Transverse colon (tissue), 4 donors: ENCODE measurements at regions not wholly inside any gene's neighbourhood (a gene's known extent, or its start where the extent isn't known, plus 50 kb on each side); places are given as distances from the start of the nearest gene placed in this dataset.

Experiments used
- DNase-seq: peaks from one replicate; pipeline ENCODE4 v3.0.0-alpha.2; 2019
- H3K27ac ChIP-seq, 4 donors: fragments of 200-600 bp; sonication (generic); 2 replicates each; pipeline ENCODE4 v1.5.1; 2016 to 2018; ENCODE audit warnings: inconsistent platforms in 4 of 4
- H3K27me3 ChIP-seq: fragments of 200-600 bp; sonication (generic); 2 replicates; pipeline ENCODE4 v1.5.1; 2017; ENCODE audit warnings: inconsistent platforms
- H3K36me3 ChIP-seq, 4 donors: fragments of 200-600 bp; sonication (generic); 2 replicates each; pipeline ENCODE4 v1.5.1; 2017 to 2019; ENCODE audit warnings: inconsistent platforms in 4 of 4
- H3K4me1 ChIP-seq, 4 donors: fragments of 200-600 bp; sonication (generic); 2 replicates each; pipeline ENCODE4 v1.5.1; 2017 to 2020; ENCODE audit warnings: inconsistent platforms in 4 of 4
- H3K4me3 ChIP-seq, 4 donors: fragments of 200-600 bp; sonication (generic); 1 replicate in 1 of 4; 2 replicates in 3 of 4; pipeline versions ENCODE4 v1.5.1 to v1.6.1; 2017 to 2019; ENCODE audit warnings: inconsistent platforms in 4 of 4
- H3K9me3 ChIP-seq, 2 donors: fragments of 200-600 bp; sonication (generic); 2 replicates each; pipeline ENCODE4 v1.5.1; 2017 to 2019; ENCODE audit warnings: inconsistent platforms in 2 of 2
- CTCF ChIP-seq, 5 experiments: fragments of 200-600 bp in 3 of 5; fragments of 450-650 bp in 2 of 5; sonication (generic) in 3 of 5; IDR thresholded peaks; 1 replicate in 2 of 5; 2 replicates in 3 of 5; pipeline ENCODE4 v1.5.1; 2016 to 2017; ENCODE audit warnings: antibody characterized with exemption in 5 of 5, inconsistent platforms in 3 of 5, mild to moderate bottlenecking in 2 of 5, moderate library complexity in 1 of 5
- EP300 ChIP-seq: sonication (generic); formaldehyde crosslinking; IDR thresholded peaks from one replicate; pipeline ENCODE4 v1.6.1; 2017; ENCODE audit warnings: antibody characterized with exemption, low read depth
- POLR2A ChIP-seq: fragments of 450-650 bp; IDR thresholded peaks from one replicate; pipeline ENCODE4 v1.6.1; 2016; ENCODE audit warnings: antibody characterized with exemption, mild to moderate bottlenecking, moderate library complexity
- POLR2AphosphoS5 ChIP-seq, 3 donors: sonication (generic); formaldehyde crosslinking; IDR thresholded peaks; one replicate each; pipeline ENCODE4 v1.6.1; 2016; ENCODE audit warnings: antibody characterized with exemption in 3 of 3
- WGBS, 2 donors: methylation state at CpG; one replicate each; pipeline ENCODE4 v1.1.5; 2018; ENCODE audit warnings: low coverage in 1 of 2; 5-methylcytosine and 5-hydroxymethylcytosine counted together
- in situ Hi-C, 4 donors: fragments of 200-750 bp; cut with MboI; loops; one replicate each; pipeline versions ENCODE4 v1.15.0 to v1.15.1; 2017; ENCODE audit warnings: low sequenced_read_pairs in 3 of 4, low pct_ligation_motif_present in 1 of 4, low pct_unique_long_range_greater_than_20kb in 1 of 4
- intact Hi-C: fragments of 100-400 bp; cut with DNase I; formaldehyde crosslinking; loops from one replicate; pipeline ENCODE4 v1.15.1; 2023; ENCODE audit warnings: low total_unique reads

- Histone ChIP-seq H3K9me3 (peaks cover 11 to 13% of the 10 kb centered on the region in 2 donors), H3K27ac (no peak overlapping the region), H3K4me1 (no peaks in the 10 kb centered on the region), H3K4me3 (no peak overlapping the region), H3K27me3 (peaks cover 38% of the 10 kb centered on the region), H3K36me3 (no peaks in the 10 kb centered on the region)
- intact Hi-C loops (no loop called here), in situ Hi-C loops (no loop called here)
- TF ChIP-seq CTCF (IDR thresholded peaks at IDR 0.05) (no peak), EP300 (no peak), POLR2A (no peak), POLR2AphosphoS5 (IDR thresholded peaks at IDR 0.05) (no peak)
- WGBS, 2 donors: 65 to 73% methylated on average over 9 of the region's 9 CpGs
- no peak for DNase-seq
Observed at GRCh38 chr22:47318041-47318737, 555.7 kb downstream of the TBC1D22A start.

- in situ Hi-C loops: no loop called here
- WGBS, 2 donors: 25 to 42% methylated on average over 4 to 7 of the region's 7 CpGs
- intact Hi-C loops: no loop called here
- H3K4me3 ChIP-seq: no peak overlapping the region
- no peak for DNase-seq
- H3K36me3 ChIP-seq: no peaks in the 10 kb centered on the region
- no peak overlapping the region for H3K27ac ChIP-seq
- no peak for TF ChIP-seq POLR2A
- no peak for TF ChIP-seq EP300
- TF ChIP-seq CTCF (IDR thresholded peaks at IDR 0.05): no peak
- TF ChIP-seq POLR2AphosphoS5 (IDR thresholded peaks at IDR 0.05): no peak
- H3K27me3 ChIP-seq: peaks cover 38% of the 10 kb centered on the region
- H3K9me3 ChIP-seq: peaks cover 3 to 9% of the 10 kb centered on the region in 2 donors
- no peaks in the 10 kb centered on the region for H3K4me1 ChIP-seq
Observed at GRCh38 chr22:47315862-47316419, 553.5 kb downstream of the TBC1D22A start.

GRCh38 chr22:47310601-47311000, 548.2 kb downstream of the TBC1D22A start:
- in situ Hi-C loops: no loop called here
- Histone ChIP-seq H3K9me3 (no peaks in the 10 kb centered on the region), H3K27me3 (peaks cover 7% of the 10 kb centered on the region), H3K27ac (no peak overlapping the region), H3K4me3 (no peak overlapping the region), H3K36me3 (no peaks in the 10 kb centered on the region), H3K4me1 (no peaks in the 10 kb centered on the region)
- intact Hi-C loops: no loop called here
- no peak for DNase-seq
- no peak for TF ChIP-seq POLR2A
- TF ChIP-seq CTCF (IDR thresholded peaks at IDR 0.05): no peak
- TF ChIP-seq POLR2AphosphoS5 (IDR thresholded peaks at IDR 0.05): no peak
- TF ChIP-seq EP300: no peak
- 65 to 71% methylated on average over 1 of the region's 1 CpG for WGBS, 2 donors

DNA sequence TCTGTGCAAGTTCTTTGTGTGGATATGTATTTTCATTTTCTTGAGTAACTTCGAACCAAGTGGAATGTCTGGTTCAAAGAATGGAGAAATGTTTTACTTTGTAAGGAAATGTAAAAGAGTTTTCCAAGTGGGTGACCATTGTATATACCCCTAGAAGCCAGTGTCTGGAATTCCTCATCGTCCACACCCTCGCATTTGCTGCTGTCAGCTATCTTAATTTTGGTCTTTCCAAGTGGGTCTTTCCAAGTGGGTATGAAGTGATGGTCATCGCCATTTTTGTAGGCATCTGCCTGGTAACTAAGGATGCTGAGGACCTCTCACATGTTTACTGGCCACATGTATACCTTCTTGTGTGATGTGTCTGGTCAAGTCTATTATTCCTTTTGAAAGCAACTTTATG, 547.5 kb downstream of the TBC1D22A start:
- Histone ChIP-seq H3K4me3 (no peak overlapping the region), H3K27ac (no peak overlapping the region), H3K9me3 (no peaks in the 10 kb centered on the region), H3K27me3 (peaks cover 6% of the 10 kb centered on the region), H3K4me1 (no peaks in the 10 kb centered on the region), H3K36me3 (no peaks in the 10 kb centered on the region)
- in situ Hi-C loops: no loop called here
- intact Hi-C loops: no loop called here
- WGBS, 2 donors: 85 to 86% methylated on average over 4 of the region's 4 CpGs
- no peak for DNase-seq
- no peak for TF ChIP-seq POLR2AphosphoS5 (IDR thresholded peaks at IDR 0.05)
